COLO668 (cell line): ENCODE measurements at regions not wholly inside any gene's neighbourhood (a gene's known extent, or its start where the extent isn't known, plus 50 kb on each side); places are given as distances from the start of the nearest gene placed in this dataset.
"Not testable (repeated sequence)": the region's sequence is repeated elsewhere in the genome, so short reads cannot be mapped to it uniquely, and the experiment has no call there.

ENCODE experiments used
- DNase-seq: peaks from one replicate; lab custom pipeline; 2025; ENCODE audit not compliant: unreplicated experiment; lab: John Stamatoyannopoulos, UW

- DNase-seq = peak; percentile 39
Measured at GRCh38 chr13:21909331-21909730, 238.5 kb downstream of the FGF9 start.

- no peak for DNase-seq
Measured at GRCh38 chr13:21910546-21910945, 239.7 kb downstream of the FGF9 start.

GRCh38 chr13:21911646-21912298 lies 240.9 kb downstream of the FGF9 start:
- DNase-seq = no peak

GRCh38 chr13:21913010-21913409 lies 242.1 kb downstream of the FGF9 start:
- peak; percentile 64 for DNase-seq

- no peak for DNase-seq
Measured at GRCh38 chr13:21917086-21918015, 246.5 kb downstream of the FGF9 start.

GRCh38 chr13:21920802-21921201 lies 249.9 kb downstream of the FGF9 start:
- not testable (repeated sequence) for DNase-seq

GRCh38 chr13:21924958-21925357 lies 254.1 kb downstream of the FGF9 start:
- DNase-seq = no peak

- DNase-seq = no peak
Measured at GRCh38 chr13:21925720-21926119, 254.8 kb downstream of the FGF9 start.

GRCh38 chr13:21929400-21929799 lies 258.5 kb downstream of the FGF9 start:
- DNase-seq = no peak

GRCh38 chr13:21930536-21930935 lies 259.7 kb downstream of the FGF9 start:
- DNase-seq = no peak

- no peak for DNase-seq
Measured at GRCh38 chr13:21932578-21932977, 261.7 kb downstream of the FGF9 start.

GRCh38 chr13:21932996-21933395 lies 262.1 kb downstream of the FGF9 start:
- DNase-seq = no peak

- peak; percentile 98 for DNase-seq
Measured at GRCh38 chr13:21934284-21934683, 263.4 kb downstream of the FGF9 start.

- DNase-seq = no peak
Measured at GRCh38 chr13:21936674-21937073, 265.8 kb downstream of the FGF9 start.

GRCh38 chr13:21938168-21938567 lies 267.3 kb downstream of the FGF9 start:
- DNase-seq = no peak

- no peak for DNase-seq
Measured at GRCh38 chr13:21938636-21939035, 267.8 kb downstream of the FGF9 start.

- DNase-seq = no peak
Measured at GRCh38 chr13:21942061-21942460, 271.2 kb downstream of the FGF9 start.

GRCh38 chr13:21944610-21945009 lies 273.7 kb downstream of the FGF9 start:
- DNase-seq = no peak

- no peak for DNase-seq
Measured at GRCh38 chr13:21945195-21945594, 274.3 kb downstream of the FGF9 start.

GRCh38 chr13:21946964-21947363 lies 276.1 kb downstream of the FGF9 start:
- DNase-seq = no peak

GRCh38 chr13:21948769-21949474 lies 278.0 kb downstream of the FGF9 start:
- DNase-seq = no peak
